ENCODE measurements at regions not wholly inside any gene's neighbourhood (a gene's known extent, or its start where the extent isn't known, plus 50 kb on each side); places are given as distances from the start of the nearest gene placed in this dataset.

DNA sequence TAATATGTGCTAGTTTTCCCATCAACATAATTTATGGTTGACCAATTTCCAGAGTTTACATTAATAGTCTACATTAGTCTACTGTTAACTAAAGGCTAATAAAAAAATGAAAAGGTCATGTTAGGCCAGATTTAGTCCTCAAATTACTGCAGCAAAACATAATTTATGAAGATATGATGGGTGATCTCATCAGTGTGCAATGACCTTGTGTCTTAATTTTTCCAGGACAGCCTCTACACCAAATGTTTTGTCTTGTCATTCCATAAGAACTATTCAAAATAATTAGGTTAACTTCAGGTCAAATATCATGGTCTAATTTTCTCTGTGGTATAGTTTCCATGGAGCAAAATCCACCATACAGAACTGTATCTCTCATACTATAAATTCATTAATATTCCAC is 234.2 kb downstream of the COL12A1 start (continued):
- TF ChIP-seq ZNF462 (CRISPR knock-in tag; IDR thresholded peaks at IDR 0.05) (no peak), NANOG (IDR thresholded peaks at IDR 0.05; ENCODE audit: borderline replicate concordance) (no peak), ZNF114 (CRISPR knock-in tag; IDR thresholded peaks at IDR 0.05) (no peak), CTCF (conservative IDR thresholded peaks at IDR 0.05; ENCODE audit: low read depth in 2 of 2) (no peak), POLR2AphosphoS5 (IDR thresholded peaks at IDR 0.05; ENCODE audit: low read depth) (no peak)

DNA sequence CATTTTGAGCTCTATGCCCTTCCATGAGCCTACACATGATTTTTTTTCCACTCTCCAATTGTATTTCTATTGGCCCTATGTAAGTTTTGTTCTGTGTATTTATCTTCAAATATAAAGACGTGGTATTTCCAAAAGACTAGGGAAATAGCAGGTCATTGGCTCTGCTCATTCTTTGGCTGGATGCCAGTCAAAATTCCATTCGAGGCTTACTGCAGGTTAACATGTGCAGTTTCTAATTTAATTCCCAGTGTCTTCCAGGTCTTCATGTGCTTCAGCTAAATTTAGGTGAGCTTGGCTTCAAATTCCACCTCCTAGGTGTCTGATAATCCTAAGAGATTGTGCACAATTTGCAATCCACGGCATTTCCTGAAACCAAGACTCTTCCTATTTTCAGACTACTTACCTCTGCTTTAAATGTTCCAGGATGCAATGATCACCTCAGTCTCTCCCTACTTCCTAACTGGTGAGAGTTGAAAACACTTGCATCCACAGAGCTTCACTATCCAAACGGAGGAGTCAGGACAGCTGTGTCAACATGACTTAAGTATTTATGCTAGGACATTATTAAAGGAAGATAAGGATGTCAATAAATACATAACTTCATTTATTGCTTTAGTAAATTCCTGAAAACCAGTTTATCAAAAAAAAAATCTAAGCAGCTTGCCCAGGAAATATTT is 236.1 kb downstream of the COL12A1 start:
- H3K27ac Mint-ChIP-seq = no peak overlapping the region
- H3K4me3 Mint-ChIP-seq = no peak overlapping the region
- peaks cover 2% of the 10 kb centered on the region for H3K27me3 Mint-ChIP-seq (ENCODE audit: insufficient read depth, low read depth, poor library complexity)
- no peaks in the 10 kb centered on the region for H3K27me3 ChIP-seq (ENCODE audit: insufficient read depth)
- 0 out of 2 replicates have a peak, but pooled peaks cover 5% of the 10 kb centered on the region for H3K4me1 ChIP-seq (ENCODE audit: insufficient read depth)
- H3K4me2 ChIP-seq = no peak overlapping the region
- 0 out of 2 replicates have a peak, but pooled peaks cover 3% of the 10 kb centered on the region for H3K9me2 ChIP-seq (ENCODE audit: insufficient read depth)
- no peaks in the 10 kb centered on the region for H3K36me3 Mint-ChIP-seq (ENCODE audit: low read depth)
- H3K4me1 Mint-ChIP-seq = peaks cover 6% of the 10 kb centered on the region; the same call in 2 of the 3 replicates
- no peaks in the 10 kb centered on the region for H3K36me3 ChIP-seq (ENCODE audit: insufficient read depth)
- DNase-seq (ENCODE audit: low spot score) = no peak
- no peak overlapping the region for H2AFZ ChIP-seq
- H3K4me3 ChIP-seq = no peak overlapping the region
- TF ChIP-seq POLR2AphosphoS5 (IDR thresholded peaks at IDR 0.05; ENCODE audit: low read depth) (no peak), ZNF462 (CRISPR knock-in tag; IDR thresholded peaks at IDR 0.05) (no peak), CREB1 (CRISPR knock-in tag; IDR thresholded peaks at IDR 0.05; ENCODE audit: low read depth) (no peak)
- H4K20me1 ChIP-seq (replicated peaks; ENCODE audit: insufficient read depth) = no peaks in the 10 kb centered on the region
- no peak for ATAC-seq
- no peaks in the 10 kb centered on the region for H3K79me2 ChIP-seq (replicated peaks; ENCODE audit: insufficient read depth)
- H3K9me3 Mint-ChIP-seq = peaks cover 4% of the 10 kb centered on the region; the same call in 1 of the 3 replicates
- no peak overlapping the region for H3K27ac ChIP-seq (ENCODE audit: low read depth)
- H3F3A ChIP-seq (replicated peaks; ENCODE audit: low read depth) = no peaks in the 10 kb centered on the region

Data from GM23338 (cell line).